ENCODE measurements at regions not wholly inside any gene's neighbourhood (a gene's known extent, or its start where the extent isn't known, plus 50 kb on each side); places are given as distances from the start of the nearest gene placed in this dataset.
"Not testable (repeated sequence)": the region's sequence is repeated elsewhere in the genome, so short reads cannot be mapped to it uniquely, and the experiment has no call there.

GRCh38 chr16:88164196-88165039 is 213.2 kb downstream of the BANP start:
- not testable (repeated sequence) for DNase-seq (ENCODE audit: low spot score)

DNA sequence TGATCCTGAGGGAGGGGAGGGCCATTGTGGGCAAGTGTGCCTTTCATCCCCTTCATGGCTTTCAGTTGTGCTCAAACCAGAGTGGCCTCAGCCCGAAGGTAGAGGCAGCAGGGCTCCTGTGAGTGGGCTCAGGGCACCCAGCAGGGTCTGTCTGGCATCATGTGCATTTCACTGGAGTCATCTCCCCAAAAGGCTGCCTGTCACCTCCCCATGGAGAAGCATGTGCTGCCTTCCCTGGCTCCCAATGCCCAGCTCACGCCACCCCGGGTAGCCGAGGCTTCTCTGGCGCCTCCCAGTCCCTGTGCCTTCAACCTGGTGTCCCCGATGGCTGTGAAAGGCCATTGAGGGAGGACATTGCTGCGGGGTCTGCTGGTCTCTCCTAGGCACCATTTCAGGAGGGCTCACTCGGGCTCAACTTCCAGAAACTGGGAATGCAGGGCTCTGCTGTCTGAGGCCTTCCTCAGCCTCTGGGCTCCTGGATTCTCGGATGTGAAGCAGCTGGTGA is 213.9 kb downstream of the BANP start:
- DNase-seq (ENCODE audit: low spot score): not testable (repeated sequence)

- DNase-seq (ENCODE audit: low spot score): not testable (repeated sequence)
Observed at GRCh38 chr16:88165683-88166082, 214.4 kb downstream of the BANP start.

- not testable (repeated sequence) for DNase-seq (ENCODE audit: low spot score)
Observed at GRCh38 chr16:88166209-88166773, 215.1 kb downstream of the BANP start.

DNA sequence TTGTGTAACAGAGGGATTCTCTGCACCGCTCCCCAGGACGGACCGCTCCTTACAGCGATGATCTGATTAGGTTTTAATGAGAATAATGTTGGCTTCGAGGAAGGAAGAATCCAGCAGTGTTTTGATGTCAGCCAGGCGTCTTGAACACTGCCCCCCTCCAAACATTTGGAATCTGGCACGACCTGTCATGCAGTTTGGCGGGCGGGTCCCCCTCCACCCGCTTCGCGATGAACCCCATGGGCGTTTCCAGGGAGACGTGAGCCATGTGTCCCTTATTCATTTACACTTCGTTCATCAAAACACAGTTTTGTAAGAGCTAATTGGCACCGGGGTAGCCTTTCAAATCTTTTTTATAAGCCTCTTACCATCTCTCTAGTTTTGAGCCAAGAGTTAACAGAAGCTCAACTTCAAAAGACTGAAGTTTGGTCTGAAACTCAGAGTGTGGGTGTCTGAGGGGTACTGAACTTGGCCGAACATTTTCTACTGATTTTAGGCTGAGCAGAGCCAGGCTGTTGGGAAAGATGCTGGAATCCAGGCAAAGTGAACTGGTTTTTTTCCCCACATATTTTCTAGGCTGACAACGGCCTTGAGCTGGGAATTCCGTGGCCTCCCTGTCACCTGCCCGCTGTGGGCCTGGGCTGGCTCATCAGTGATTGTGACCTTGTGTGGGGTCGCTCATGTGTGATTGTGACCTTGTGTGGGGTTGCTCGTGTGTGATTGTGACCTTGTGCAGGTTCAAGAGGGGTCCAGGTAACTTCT is 214.8 kb upstream of the ZNF469 start:
- not testable (repeated sequence) for DNase-seq (ENCODE audit: low spot score)

- not testable (repeated sequence) for DNase-seq (ENCODE audit: low spot score)
Observed at GRCh38 chr16:88168557-88168949, 214.2 kb upstream of the ZNF469 start.

- not testable (repeated sequence) for DNase-seq (ENCODE audit: low spot score)
Observed at GRCh38 chr16:88169136-88169830, 213.5 kb upstream of the ZNF469 start.

- not testable (repeated sequence) for DNase-seq (ENCODE audit: low spot score)
Observed at GRCh38 chr16:88169831-88170165, 213.0 kb upstream of the ZNF469 start.

- DNase-seq (ENCODE audit: low spot score): no peak
Observed at GRCh38 chr16:88170528-88170991, 212.2 kb upstream of the ZNF469 start.

- DNase-seq (ENCODE audit: low spot score): not testable (repeated sequence)
Observed at GRCh38 chr16:88171126-88171525, 211.6 kb upstream of the ZNF469 start.

GRCh38 chr16:88176184-88176583 is 206.6 kb upstream of the ZNF469 start:
- not testable (repeated sequence) for DNase-seq (ENCODE audit: low spot score)

DNA sequence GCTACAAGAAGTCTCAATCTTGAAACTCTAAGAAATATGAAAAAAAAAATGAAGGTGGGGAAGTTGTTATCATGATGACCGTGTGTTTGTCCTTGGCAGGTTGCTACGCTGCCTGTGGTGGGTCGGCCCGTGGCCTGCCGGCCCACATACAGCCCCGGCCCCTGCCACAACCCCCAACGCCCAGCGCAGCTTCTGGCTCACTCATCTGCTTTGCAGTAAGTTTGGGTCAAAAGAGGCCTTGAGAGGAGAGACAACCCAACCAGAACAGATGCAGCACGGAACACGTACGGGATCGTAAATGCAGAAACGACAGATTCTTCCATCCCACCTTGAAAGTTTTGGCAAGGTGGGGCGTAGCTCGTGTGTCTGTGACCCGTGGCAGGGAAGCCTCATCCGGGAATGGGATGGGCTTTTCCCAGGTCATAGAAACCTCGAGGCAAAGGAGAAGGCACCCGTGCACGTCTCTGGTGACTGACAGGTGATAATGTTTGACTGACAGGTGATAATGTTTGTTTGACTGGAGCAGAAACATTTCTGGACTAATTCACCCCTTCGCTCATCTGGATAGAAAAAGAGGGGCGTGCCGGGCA is 206.1 kb upstream of the ZNF469 start:
- not testable (repeated sequence) for DNase-seq (ENCODE audit: low spot score)

DNA sequence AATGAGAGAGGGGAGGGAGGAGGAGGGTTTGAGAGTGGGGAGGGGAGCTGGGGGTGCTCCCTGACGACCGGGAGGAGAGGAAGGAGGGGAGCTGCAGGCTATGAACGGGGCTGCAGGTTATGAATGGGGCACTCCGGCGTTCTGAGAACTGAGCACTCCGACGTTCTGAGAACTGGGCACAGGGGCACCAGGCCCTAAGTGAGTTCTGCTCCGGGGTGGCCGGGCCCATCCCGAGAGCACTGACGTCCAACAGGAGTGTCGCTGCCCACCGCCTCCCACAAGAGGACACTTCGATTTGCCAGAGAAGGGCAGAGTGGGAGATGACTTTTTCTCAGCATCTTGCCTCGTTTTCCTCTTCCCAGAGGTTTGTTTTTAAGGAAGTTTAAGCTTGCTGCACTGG is 204.5 kb upstream of the ZNF469 start:
- DNase-seq (ENCODE audit: low spot score): not testable (repeated sequence)

- not testable (repeated sequence) for DNase-seq (ENCODE audit: low spot score)
Observed at GRCh38 chr16:88178896-88179295, 203.9 kb upstream of the ZNF469 start.

DNA sequence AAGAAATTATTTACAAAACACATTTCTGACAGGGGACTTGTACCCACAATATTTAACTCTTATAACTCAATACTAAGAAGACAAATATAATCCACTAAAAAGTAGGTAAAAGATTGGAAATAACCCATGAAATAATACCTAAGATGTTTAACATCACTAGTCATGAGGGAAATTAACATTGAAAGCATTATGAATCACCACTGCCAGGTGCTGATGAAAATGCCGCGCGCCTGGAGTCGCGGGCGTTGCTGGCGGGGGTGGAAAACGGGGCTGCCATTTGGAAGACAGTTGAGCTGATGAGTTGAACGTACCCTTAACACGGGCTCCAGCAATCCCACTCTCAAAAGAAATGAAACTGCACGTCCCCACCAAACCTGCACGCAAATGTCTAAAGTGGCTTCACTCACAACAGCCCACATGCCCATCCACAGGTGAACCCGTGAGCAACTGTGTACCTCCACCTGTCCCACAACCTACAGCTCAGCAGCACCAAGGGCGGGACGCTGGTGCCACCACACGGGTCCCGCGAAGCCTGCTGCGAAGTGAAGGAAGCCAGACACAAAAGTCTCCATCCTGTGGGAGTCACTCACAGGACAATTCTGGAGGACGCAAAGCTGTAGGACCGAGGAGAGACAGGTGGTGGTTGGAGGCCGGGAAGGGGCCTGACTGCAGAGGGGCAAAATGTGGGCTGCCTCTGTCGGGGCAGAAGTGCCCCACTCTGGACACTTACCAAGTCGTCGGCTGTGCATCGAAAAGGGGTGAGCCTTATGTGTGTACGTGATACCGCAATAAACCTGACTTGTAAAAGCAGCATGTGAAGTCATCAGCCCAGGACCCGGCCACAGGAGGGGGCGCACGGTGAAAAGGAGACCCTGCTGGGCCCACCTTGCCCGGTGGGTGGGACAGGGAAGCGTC is 199.5 kb upstream of the ZNF469 start:
- not testable (repeated sequence) for DNase-seq (ENCODE audit: low spot score)

DNA sequence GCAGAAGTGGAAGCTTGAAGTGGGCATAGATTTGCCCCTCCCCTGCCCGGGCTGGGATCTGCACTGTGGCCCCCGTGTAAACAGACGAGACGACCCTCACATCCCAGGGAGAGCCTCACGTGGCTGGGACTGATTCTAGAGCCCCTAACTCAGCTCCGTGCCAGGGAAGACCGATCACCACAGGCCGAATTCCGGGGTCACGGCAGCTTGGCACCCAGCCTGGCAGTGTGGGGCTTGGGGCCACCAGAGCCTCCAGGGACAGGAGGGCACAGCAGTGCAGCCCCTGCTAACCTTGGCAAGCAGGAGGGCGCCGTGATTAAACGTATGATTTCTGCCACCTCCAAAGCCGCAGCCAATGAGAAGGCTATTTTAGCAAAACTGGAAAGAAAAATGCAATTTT is 198.7 kb upstream of the ZNF469 start:
- DNase-seq (ENCODE audit: low spot score): not testable (repeated sequence)

DNA sequence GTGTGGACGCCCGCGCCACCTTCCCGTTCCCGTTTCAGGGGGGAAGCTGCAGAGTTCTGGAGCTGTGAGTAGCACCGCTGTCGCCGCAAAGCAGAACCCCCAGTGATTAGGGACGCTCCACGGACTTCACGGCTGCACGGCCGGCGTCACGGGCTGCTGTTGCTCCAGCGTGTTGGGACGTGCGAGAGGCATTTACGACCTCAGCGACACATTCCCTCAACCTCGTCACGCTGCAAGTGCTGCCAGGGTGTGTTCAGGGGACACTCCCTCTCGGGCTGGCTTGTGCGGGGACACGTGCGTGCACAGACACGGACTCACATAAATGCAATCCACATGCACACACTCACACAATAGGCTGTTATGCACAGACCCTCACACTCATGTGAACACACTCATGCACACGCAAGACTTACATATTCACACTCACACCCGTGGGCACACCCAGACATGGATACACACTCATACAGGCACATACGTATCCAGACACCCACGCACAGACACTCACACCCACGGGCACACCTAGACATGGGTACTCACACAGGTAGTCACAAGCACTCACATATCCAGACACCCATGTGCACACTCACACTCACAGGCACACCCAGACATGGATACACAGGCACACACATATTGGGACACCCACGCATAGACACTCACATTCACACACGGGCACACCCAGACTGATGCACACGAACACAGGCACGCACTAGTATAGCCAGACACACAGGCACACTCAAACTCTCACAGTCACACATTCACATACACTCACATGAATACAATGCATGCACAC is 198.0 kb upstream of the ZNF469 start:
- peak; percentile 19 for DNase-seq (ENCODE audit: low spot score)

DNA sequence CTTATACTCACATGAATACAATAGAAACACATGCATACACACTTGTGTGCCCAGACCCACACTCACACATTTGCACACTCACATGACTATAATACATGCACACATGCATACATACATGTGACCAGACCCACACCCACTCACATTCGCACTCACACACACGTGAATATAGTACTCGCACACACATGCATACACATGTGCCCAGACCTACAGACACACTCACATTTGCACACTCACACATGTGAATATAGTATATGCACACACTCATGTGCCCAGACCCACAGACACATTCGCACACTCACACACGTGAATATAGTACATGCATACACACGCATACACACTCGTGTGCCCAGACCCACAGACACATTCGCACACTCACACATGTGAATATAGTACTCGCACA is 197.4 kb upstream of the ZNF469 start:
- DNase-seq (ENCODE audit: low spot score): not testable (repeated sequence)

Measured in LoVo (cell line).